AG08395 (cell line): ENCODE measurements at regions not wholly inside any gene's neighbourhood (a gene's known extent, or its start where the extent isn't known, plus 50 kb on each side); places are given as distances from the start of the nearest gene placed in this dataset.
"Not testable (repeated sequence)": the region's sequence is repeated elsewhere in the genome, so short reads cannot be mapped to it uniquely, and the experiment has no call there.

Experiments
- DNase-seq: peaks from one replicate; pipeline ENCODE4 v3.0.0; 2012; ENCODE audit warnings: mixed read lengths, low spot score

DNA sequence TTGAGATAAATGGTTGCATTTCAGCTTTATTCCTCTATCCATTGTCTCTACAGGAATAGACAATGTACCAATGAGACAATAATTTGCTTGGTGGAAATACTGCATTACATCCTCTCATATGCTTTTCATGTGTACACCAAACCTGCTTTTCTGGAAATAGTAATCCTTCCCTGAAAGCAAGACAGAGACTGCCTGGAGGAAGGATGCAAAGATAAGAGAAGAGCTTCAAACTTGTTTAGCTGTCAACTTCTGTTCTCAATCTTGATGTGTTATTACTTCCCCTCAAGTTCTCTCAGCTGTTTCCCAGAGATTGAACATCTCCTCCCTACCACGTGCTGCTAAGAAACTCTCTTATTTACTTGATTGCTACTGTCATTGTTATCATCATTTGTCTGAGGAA lies 1125.4 kb upstream of the TMPRSS15 start:
- no peak for DNase-seq

GRCh38 chr21:19535356-19535755 lies 1131.8 kb upstream of the TMPRSS15 start:
- no peak for DNase-seq

DNA sequence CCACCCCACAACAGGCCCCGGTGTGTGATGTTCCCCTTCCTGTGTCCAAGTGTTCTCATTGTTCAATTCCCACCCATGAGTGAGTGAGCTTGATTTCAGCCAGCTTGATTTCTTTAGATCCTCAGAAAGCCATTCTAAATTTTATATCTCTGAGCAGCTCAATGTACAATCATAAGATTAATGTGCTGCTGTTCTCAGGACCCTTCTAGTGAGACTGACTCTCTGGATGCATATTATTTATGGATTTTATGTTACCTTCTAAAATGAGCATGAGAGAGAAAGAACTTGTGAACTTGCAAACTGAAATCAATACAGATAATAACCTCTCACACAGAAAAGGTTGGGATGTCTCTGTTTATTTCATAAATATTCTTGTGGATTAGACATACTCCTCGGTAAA lies 1133.5 kb upstream of the TMPRSS15 start:
- DNase-seq, result no peak

- DNase-seq, result no peak
Observed at GRCh38 chr21:19540287-19540686, 1136.7 kb upstream of the TMPRSS15 start.

- DNase-seq, result no peak
Observed at GRCh38 chr21:19541602-19542001, 1138.0 kb upstream of the TMPRSS15 start.

- DNase-seq, result not testable (repeated sequence)
Observed at GRCh38 chr21:19544493-19544892, 1140.9 kb upstream of the TMPRSS15 start.

DNA sequence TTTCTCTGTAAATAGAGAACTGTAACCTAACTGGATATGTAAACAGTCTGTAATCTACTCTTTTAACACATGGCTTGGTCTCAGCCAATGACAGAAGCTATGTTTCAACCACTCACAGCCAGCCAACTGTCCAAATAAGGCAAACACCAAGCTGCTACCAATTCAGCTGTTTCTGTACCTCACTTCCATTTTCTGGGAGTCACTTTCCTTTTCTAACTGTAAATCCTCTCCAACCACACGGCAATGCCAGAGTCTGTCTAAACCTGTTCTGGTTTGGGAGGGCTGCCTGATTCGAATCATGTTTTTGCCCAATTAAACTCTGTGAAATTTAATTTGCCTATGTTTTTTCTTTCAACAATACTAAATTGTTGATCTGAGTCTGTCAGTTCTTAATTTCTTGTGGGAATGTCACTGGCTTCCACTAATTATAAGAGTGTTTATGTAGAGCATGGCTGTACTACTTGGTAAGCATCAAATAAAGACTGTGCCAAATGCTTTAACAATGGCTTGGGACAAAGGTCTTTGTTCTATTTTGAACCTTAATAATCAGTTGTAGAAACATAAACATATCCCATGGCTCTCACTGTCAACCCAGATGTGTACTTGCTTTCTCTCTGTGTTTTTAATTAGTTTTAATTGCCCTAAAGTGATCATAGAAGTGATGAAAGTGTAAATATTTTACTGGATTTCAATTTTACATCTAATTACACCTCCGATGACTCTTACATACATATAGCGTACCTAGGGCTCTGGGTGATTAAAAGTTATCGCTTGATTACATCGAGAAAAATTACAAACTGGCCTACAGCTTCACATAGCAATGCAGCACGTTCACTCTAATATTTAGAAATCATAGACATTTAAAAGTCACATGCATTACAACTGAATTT lies 1144.6 kb upstream of the TMPRSS15 start:
- DNase-seq, result no peak

DNA sequence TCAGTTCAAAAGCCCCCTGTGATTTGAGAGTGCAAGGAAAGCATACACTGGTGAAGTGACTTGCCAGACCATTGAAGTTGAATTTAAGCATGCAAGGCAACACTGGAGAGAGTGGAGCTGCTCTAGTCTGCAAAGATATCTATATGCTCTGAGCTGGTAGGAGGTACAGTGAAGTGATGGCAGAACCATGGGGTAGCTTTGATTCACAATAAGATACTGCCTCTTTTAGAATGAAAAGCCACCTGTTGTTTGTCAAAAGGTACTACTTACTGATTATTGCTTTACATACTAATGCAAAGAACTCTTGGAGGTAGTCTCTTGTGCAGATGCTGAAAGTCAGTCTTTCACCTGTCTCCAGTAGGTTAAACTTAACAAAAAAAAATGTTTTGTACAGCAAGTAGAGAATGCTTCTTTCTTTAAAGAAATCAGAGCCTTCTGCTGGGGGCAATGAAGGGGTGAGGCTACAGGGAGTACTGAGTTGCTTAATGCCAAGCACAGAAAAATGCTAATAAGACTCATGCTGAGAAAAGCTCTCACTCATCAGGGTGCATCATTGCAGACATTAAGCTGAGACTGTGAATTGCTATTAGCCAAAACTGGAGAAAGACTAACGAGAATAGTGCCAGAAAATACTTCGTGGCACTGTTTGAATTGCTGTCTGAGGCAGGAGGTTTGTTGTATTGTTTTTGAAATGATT lies 1150.5 kb upstream of the TMPRSS15 start:
- no peak for DNase-seq

DNA sequence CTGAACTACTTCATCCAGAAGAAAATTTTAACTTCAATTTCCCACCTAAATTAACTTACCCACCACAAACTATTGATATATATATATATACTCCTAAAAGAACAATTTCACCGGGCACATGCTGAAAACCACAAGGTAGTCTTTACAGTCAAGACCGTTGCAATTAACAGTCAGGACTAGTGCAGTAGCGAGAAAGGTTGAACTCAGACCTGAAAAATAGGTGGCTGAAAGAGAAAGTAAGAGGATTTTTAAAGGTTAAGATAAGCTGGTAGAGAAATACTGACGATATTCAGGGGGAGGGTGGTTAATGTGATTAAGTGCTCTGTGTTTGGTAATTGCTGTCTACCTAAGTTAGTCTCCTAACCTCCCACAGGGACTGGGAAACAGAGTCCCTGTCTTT lies 1153.5 kb upstream of the TMPRSS15 start:
- no peak for DNase-seq

DNA sequence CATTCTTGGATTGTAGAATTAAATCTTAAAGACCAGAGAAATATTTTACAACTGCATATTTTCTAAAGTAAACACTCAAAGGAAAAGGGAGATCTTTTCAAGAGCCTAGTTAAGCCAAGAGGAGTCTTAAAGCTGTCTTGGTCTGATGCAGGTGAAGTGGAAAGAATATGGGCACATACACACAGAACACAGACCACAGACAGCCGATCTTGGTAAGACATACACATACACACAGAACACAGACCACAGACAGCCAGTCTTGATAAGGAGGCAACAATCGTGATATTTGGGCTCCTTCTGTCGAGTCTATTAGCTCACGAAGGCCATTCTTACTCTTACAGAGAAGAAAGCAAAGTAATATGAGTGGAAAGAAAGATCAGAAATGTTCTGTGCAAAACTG lies 1153.9 kb upstream of the TMPRSS15 start:
- no peak for DNase-seq

DNA sequence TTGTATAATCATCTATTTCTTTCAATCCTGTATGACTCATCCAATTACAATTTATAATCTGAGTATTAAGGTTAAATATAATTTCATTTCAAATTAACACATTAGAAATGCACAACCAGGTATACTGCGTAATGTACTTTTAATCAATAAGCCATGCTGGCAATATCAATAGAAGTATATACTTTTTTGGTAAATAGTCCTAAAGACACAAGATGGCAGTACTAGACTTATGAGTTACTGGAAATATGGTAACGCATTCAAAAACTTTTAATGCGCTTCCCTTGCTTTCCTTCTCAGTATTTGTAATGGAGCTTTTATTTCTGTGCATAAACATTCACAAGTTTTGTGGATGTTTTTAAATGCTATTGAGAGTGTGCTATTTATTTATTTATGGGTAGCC lies 1162.0 kb upstream of the TMPRSS15 start:
- DNase-seq, result no peak

GRCh38 chr21:19566975-19567374 lies 1163.4 kb upstream of the TMPRSS15 start:
- no peak for DNase-seq

DNA sequence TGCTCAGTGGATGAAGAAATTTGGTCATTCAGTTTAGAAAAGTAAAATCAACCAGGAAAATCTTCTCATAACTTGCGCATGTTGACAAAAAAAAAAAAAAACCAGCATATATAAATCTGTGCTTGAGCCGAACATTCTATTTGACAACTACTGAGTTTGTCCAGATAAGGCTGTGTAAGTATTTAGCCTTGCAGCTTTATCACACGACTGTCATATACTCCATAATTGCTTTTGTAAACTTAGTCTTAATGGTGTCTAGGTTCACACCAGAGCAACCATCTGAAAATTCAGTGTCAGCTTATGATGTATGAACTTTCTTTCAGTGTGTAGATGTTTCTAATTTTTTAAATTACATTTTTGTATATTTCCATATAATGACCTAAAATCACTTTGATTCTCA lies 1173.8 kb upstream of the TMPRSS15 start:
- no peak for DNase-seq

DNA sequence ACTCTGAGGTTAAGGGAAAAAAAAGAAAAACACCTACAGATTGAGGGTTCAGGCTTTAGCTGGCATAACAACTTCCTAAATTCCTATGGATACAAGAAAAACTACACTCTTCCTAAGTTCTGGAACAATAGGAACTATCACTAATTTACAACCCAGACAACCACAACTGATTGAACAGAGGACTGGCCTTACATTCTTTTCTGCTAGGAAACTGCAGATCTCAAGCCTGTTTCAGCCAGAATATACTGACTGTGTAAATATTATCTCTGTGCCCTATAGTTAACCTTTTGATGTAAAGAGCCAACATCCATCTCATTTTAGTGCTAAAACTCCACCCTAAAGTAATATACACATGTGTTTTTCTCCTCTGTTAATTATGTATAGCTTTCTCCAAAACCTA lies 1186.5 kb upstream of the TMPRSS15 start:
- no peak for DNase-seq

DNA sequence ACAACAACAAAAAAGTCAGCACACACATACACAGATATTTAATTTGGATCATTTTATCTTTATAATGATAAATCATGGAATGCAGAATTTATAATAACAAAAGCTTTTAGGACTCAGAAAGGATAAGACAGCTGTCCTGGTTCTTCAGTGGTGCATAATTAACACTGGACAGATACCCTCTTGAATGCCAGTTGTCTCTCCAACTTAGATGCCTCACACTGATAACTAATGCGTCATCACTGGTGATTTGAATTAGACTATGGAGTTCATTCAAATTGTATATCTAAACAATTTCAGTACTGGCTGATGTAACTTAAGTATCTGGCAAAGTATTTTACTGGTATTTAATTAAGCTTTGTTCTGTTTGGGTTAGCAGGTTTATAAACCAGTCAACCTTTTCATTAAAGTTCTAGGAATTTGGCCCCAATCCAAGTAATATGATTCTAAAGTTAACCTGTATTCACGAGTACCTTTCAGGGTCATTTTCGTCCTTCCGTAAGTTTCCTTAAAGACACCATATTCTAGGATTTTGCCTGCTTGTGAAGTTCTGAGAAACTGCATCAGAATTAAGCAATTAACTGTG lies 1199.5 kb upstream of the TMPRSS15 start:
- no peak for DNase-seq

- no peak for DNase-seq
Observed at GRCh38 chr21:19608101-19608621, 1204.6 kb upstream of the TMPRSS15 start.

DNA sequence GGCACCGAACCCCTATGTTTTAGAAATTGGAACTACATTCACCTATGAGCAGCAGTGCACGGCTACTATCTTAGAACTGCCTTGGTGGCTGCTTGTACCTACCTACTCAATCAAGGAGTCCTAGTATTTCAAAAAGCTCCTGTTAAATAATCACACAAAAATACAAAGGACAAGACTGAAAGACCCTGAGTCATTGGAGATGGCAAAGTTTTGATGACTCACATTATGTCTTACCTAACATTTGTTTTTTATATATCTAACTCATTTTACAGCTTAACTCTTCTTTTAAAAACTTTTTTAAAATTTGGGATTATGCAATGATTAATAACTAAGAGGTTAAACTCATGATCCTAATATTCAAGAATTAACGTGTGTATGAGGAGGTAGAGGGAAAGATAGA lies 1206.0 kb upstream of the TMPRSS15 start:
- no peak for DNase-seq

- DNase-seq, result no peak
Observed at GRCh38 chr21:19621837-19622496, 1218.4 kb upstream of the TMPRSS15 start.

- DNase-seq, result no peak
Observed at GRCh38 chr21:19640964-19641363, 1237.4 kb upstream of the TMPRSS15 start.

DNA sequence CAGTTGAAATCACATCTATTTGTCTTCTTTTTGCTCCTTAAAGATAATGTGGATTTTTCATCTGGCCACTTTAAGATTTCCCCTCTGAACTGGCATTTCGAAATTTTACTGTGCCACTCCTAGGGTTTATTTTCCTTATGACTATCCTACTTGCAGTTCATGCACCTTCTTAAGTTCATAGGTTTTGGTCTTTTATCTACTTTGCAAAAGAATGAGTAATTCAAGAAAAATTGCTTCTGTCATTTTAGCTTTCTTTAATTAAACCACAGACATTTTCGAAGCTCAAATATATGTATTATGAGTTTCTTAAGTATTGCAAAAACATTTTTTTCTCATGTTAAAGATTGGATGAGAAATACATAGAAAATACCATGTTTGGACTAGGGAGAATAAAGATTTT lies 1244.8 kb upstream of the TMPRSS15 start:
- DNase-seq, result no peak

GRCh38 chr21:19683492-19683891 lies 1279.9 kb upstream of the TMPRSS15 start:
- DNase-seq, result no peak

DNA sequence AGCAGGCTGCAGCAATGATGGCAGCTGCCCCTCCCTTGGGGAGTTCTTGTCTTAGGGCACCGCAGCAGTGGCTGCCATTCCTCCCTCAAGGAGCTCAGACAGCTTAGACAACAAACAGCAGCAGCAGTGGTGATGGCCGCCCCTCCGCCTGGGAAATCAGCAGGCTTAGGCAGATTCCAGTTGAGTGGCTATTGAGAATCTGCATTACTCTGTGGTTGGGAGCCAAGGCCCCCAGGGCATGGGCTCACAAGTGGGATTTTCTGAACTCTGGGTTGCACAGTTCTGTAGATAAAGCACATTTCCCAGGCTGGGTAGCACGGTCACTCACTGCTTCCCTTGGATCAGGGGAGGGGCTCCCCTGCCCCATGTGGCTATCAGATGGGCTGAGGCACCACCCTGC lies 1280.7 kb upstream of the TMPRSS15 start:
- DNase-seq, result no peak
